Upper lobe of left lung (tissue), 4 donors: ENCODE measurements at regions not wholly inside any gene's neighbourhood (a gene's known extent, or its start where the extent isn't known, plus 50 kb on each side); places are given as distances from the start of the nearest gene placed in this dataset.

ENCODE experiments used
- CTCF ChIP-seq, 6 experiments: fragments of 450-650 bp in 4 of 6; fragments of 200-600 bp in 2 of 6; sonication (generic) in 2 of 6; IDR thresholded peaks; one replicate each; pipeline ENCODE4 v1.5.1; 2016 to 2019; ENCODE audit warnings: antibody characterized with exemption in 6 of 6
- EP300 ChIP-seq, 4 donors: sonication (generic); formaldehyde crosslinking; IDR thresholded peaks; one replicate each; pipeline ENCODE4 v1.5.1; 2017; ENCODE audit warnings: antibody characterized with exemption in 4 of 4, control low read depth in 2 of 4
- POLR2A ChIP-seq, 4 donors: fragments of 450-650 bp; IDR thresholded peaks; one replicate each; pipeline ENCODE4 v1.5.1; 2016 to 2017; ENCODE audit warnings: antibody characterized with exemption in 4 of 4, mild to moderate bottlenecking in 2 of 4

- no peak for TF ChIP-seq CTCF (IDR thresholded peaks at IDR 0.05)
- no peak for TF ChIP-seq POLR2A (IDR thresholded peaks at IDR 0.05)
- no peak for TF ChIP-seq EP300 (IDR thresholded peaks at IDR 0.05)
Measured at GRCh38 chr10:18860186-18860585, 188.4 kb upstream of the MALRD1 start.
